ENCODE measurements at regions not wholly inside any gene's neighbourhood (a gene's known extent, or its start where the extent isn't known, plus 50 kb on each side); places are given as distances from the start of the nearest gene placed in this dataset.

- no peak for TF ChIP-seq CTCF (IDR thresholded peaks at IDR 0.05)
- no peak for TF ChIP-seq RFX5 (IDR thresholded peaks at IDR 0.05; ENCODE audit: low read length)
- no peak for TF ChIP-seq NFIC (IDR thresholded peaks at IDR 0.05; ENCODE audit: borderline replicate concordance)
- TF ChIP-seq RAD21 (IDR thresholded peaks at IDR 0.05; ENCODE audit: low read length) = no peak
- TF ChIP-seq REST (IDR thresholded peaks at IDR 0.05; ENCODE audit: low read depth, low read length) = no peak
- TF ChIP-seq YY1 (IDR thresholded peaks at IDR 0.05; ENCODE audit: low read depth) = no peak
These were observed 283.7 kb upstream of the PUM3 start for GRCh38 chr9:3127564-3127963.

All from SK-N-SH (cell line).